ENCODE measurements at regions not wholly inside any gene's neighbourhood (a gene's known extent, or its start where the extent isn't known, plus 50 kb on each side); places are given as distances from the start of the nearest gene placed in this dataset.

DNA sequence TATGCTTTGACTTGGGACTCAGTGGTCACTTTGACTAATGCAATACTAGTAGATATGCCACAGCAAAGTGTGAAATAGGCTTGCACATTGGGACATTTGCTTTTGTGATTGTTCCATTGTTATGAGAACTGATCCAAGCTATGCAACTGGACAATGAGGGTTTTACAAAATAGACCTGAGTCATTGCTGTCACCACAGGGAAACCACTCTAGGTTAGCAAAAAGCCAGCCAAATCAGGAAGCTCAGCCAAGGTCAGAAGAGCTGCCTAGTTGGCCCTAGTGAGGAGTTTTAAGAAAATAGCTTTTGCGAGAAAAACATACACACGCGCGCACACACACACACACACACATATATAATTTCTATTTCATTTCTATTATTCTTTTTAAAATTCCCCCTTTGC is 452.4 kb upstream of the CDH7 start:
- Histone ChIP-seq H3K27me3 (replicated peaks; ENCODE audit: insufficient read depth) (no peaks in the 10 kb centered on the region), H2AFZ (no peak overlapping the region), H3F3A (ENCODE audit: insufficient read depth) (no peaks in the 10 kb centered on the region), H3K27ac (no peak overlapping the region), H3K4me3 (no peak overlapping the region), H3K36me3 (ENCODE audit: low read depth) (no peaks in the 10 kb centered on the region), H3K79me2 (ENCODE audit: insufficient read depth) (no peaks in the 10 kb centered on the region), H4K20me1 (ENCODE audit: insufficient read depth) (no peaks in the 10 kb centered on the region), H3K9me2 (ENCODE audit: insufficient read depth) (no peaks in the 10 kb centered on the region), H3K4me2 (ENCODE audit: unreplicated experiment) (no peak overlapping the region), H3K9me3 (ENCODE audit: low read depth) (no peaks in the 10 kb centered on the region), H3K4me1 (ENCODE audit: insufficient read depth) (no peaks in the 10 kb centered on the region), H3K9ac (no peak overlapping the region)
- in situ Hi-C loops (cut with MboI) = no loop called here
- DNase-seq = no peak
- no peak for TF ChIP-seq EZH2phosphoT487 (IDR thresholded peaks at IDR 0.05; ENCODE audit: insufficient read depth, low read depth)
- 84 to 85% methylated on average over 4 of the region's 4 CpGs for WGBS, 2 experiments (ENCODE audit: low coverage in 1 of 2, low lambda C conversion rate in 2 of 2, missing lambda C conversion rate in 2 of 2)

DNA sequence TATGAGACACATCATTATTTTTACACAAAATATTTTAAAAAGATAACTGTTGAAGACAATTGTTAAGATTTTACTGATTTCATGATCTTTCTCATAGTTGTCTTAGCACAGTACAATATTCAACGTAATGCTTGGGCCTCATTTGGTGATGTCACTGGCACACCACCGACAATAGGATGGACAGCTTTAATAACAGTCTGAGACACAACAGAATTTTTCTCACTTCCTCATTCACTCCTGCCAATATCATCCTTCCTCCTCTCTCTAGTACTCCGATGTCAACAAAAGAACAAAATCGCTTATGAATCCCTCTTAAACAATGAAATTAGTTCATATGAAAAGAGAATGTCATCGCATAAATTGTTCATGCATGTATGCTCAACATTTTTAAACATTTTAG is 461.9 kb upstream of the CDH7 start:
- Histone ChIP-seq H3K9ac (no peak overlapping the region), H3K79me2 (ENCODE audit: insufficient read depth) (no peaks in the 10 kb centered on the region), H4K20me1 (ENCODE audit: insufficient read depth) (no peaks in the 10 kb centered on the region), H3K9me3 (ENCODE audit: low read depth) (peaks cover 3% of the 10 kb centered on the region), H2AFZ (no peak overlapping the region), H3F3A (ENCODE audit: insufficient read depth) (no peaks in the 10 kb centered on the region), H3K36me3 (ENCODE audit: low read depth) (no peaks in the 10 kb centered on the region), H3K9me2 (ENCODE audit: insufficient read depth) (no peaks in the 10 kb centered on the region), H3K4me3 (no peak overlapping the region), H3K4me1 (ENCODE audit: insufficient read depth) (no peaks in the 10 kb centered on the region), H3K4me2 (ENCODE audit: unreplicated experiment) (no peak overlapping the region), H3K27me3 (replicated peaks; ENCODE audit: insufficient read depth) (no peaks in the 10 kb centered on the region), H3K27ac (no peak overlapping the region)
- no peak for DNase-seq
- in situ Hi-C loops (cut with MboI) = no loop called here
- TF ChIP-seq EZH2 (IDR thresholded peaks at IDR 0.05; ENCODE audit: insufficient read depth, poor library complexity, severe bottlenecking) = no peak
- TF ChIP-seq EZH2phosphoT487 (IDR thresholded peaks at IDR 0.05; ENCODE audit: insufficient read depth, low read depth) = no peak
- 35 to 36% methylated on average over 5 of the region's 5 CpGs for WGBS, 2 experiments (ENCODE audit: low coverage in 1 of 2, low lambda C conversion rate in 2 of 2, missing lambda C conversion rate in 2 of 2)

DNA sequence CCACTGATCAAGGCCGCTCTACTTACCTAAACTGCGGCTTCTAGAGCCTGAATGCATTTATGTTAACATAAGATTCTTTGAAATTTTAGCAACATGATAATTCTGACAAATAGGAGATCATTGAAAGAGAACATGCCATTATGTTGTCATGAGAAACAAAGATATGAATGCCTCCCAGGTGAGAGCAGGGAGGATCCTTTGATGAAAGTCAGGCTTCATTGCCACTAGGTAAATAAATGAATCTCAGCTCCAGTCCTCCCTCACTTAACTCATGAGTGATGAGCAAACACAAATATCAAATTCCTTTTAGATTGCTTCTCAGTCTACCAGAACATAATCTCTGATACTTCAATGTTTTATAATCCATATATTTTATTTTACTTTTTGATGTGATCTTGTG is 463.2 kb upstream of the CDH7 start:
- Histone ChIP-seq H4K20me1 (ENCODE audit: insufficient read depth) (no peaks in the 10 kb centered on the region), H3K9me3 (ENCODE audit: low read depth) (peaks cover 3% of the 10 kb centered on the region), H3K4me1 (ENCODE audit: insufficient read depth) (no peaks in the 10 kb centered on the region), H3F3A (ENCODE audit: insufficient read depth) (no peaks in the 10 kb centered on the region), H3K4me2 (ENCODE audit: unreplicated experiment) (no peak overlapping the region), H3K36me3 (ENCODE audit: low read depth) (no peaks in the 10 kb centered on the region), H3K4me3 (no peak overlapping the region), H3K27ac (no peak overlapping the region), H3K9ac (no peak overlapping the region), H3K9me2 (ENCODE audit: insufficient read depth) (no peaks in the 10 kb centered on the region), H2AFZ (no peak overlapping the region), H3K27me3 (replicated peaks; ENCODE audit: insufficient read depth) (no peaks in the 10 kb centered on the region), H3K79me2 (ENCODE audit: insufficient read depth) (no peaks in the 10 kb centered on the region)
- WGBS, 2 experiments (ENCODE audit: low coverage in 1 of 2, low lambda C conversion rate in 2 of 2, missing lambda C conversion rate in 2 of 2) = 50 to 52% methylated on average over 2 of the region's 2 CpGs
- no peak for DNase-seq
- no peak for TF ChIP-seq EZH2phosphoT487 (IDR thresholded peaks at IDR 0.05; ENCODE audit: insufficient read depth, low read depth)
- TF ChIP-seq EZH2 (IDR thresholded peaks at IDR 0.05; ENCODE audit: insufficient read depth, poor library complexity, severe bottlenecking) = no peak
- in situ Hi-C loops (cut with MboI) = no loop called here

DNA sequence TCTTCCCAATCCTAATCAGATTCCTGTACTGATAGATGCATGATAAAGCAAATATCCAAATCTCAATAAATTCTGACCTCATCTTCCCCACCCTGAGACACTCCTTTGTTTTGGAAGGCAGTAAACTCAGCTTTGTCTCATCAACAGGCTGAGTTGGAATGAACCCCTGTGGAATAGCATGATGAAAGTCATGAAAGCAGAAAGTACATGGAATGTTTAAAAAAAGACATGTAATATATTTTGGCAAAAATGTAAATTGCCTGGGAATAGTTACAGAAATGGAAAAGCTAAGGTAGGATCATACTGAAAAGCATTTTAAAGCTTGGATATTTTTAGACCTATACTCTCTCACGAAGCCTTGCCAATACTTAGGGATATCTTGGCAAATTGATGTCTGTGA is 468.7 kb upstream of the CDH7 start:
- TF ChIP-seq EZH2 (IDR thresholded peaks at IDR 0.05; ENCODE audit: insufficient read depth, poor library complexity, severe bottlenecking) = no peak
- no peak for TF ChIP-seq EZH2phosphoT487 (IDR thresholded peaks at IDR 0.05; ENCODE audit: insufficient read depth, low read depth)
- Histone ChIP-seq H3F3A (ENCODE audit: insufficient read depth) (no peaks in the 10 kb centered on the region), H3K27me3 (replicated peaks; ENCODE audit: insufficient read depth) (no peaks in the 10 kb centered on the region), H3K4me1 (ENCODE audit: insufficient read depth) (no peaks in the 10 kb centered on the region), H3K4me3 (no peak overlapping the region), H3K27ac (no peak overlapping the region), H3K9ac (no peak overlapping the region), H4K20me1 (ENCODE audit: insufficient read depth) (no peaks in the 10 kb centered on the region), H3K9me2 (ENCODE audit: insufficient read depth) (no peaks in the 10 kb centered on the region), H3K4me2 (ENCODE audit: unreplicated experiment) (no peak overlapping the region), H3K36me3 (ENCODE audit: low read depth) (no peaks in the 10 kb centered on the region), H2AFZ (no peak overlapping the region), H3K79me2 (ENCODE audit: insufficient read depth) (no peaks in the 10 kb centered on the region), H3K9me3 (ENCODE audit: low read depth) (peaks cover 3% of the 10 kb centered on the region)
- no peak for DNase-seq
- 0% methylated on average over 1 of the region's 1 CpG for WGBS, 2 experiments (ENCODE audit: low coverage in 1 of 2, low lambda C conversion rate in 2 of 2, missing lambda C conversion rate in 2 of 2)
- in situ Hi-C loops (cut with MboI) = no loop called here

DNA sequence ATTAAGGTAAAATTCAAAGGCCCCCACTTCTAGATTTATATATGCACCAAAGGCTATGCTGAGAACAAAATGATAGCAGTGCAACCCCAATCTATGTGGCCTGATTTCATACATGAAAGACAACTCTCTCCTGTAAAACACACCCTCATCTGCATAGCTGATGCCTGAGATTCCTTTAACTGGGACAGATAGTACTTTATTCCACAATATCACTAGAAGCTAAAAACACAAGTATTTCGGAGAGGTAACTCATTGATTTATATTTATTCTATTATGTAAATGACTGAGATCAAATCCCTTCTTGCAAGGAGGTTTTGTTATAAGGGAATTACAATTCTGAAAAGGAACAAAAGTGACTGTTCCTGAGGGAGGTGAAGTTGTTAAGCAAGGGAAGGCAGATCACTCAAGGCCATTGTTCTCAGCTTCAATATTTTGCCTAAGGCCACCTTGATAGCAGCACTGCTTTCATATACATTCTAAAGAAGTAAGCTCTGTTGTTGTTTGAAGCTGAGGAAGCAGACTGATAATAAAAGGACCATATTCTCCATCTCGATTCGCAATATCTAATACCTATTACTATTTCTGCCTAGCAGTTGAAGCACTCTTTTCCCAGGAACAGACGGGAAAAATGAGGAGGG is 471.0 kb upstream of the CDH7 start:
- Histone ChIP-seq H3K79me2 (ENCODE audit: insufficient read depth) (no peaks in the 10 kb centered on the region), H4K20me1 (ENCODE audit: insufficient read depth) (no peaks in the 10 kb centered on the region), H3K9ac (no peak overlapping the region), H3K4me1 (ENCODE audit: insufficient read depth) (no peaks in the 10 kb centered on the region), H3K36me3 (ENCODE audit: low read depth) (no peaks in the 10 kb centered on the region), H3K4me2 (ENCODE audit: unreplicated experiment) (no peak overlapping the region), H3K9me3 (ENCODE audit: low read depth) (peaks cover 3% of the 10 kb centered on the region), H2AFZ (no peak overlapping the region), H3F3A (ENCODE audit: insufficient read depth) (no peaks in the 10 kb centered on the region), H3K9me2 (ENCODE audit: insufficient read depth) (no peaks in the 10 kb centered on the region), H3K27ac (no peak overlapping the region), H3K27me3 (replicated peaks; ENCODE audit: insufficient read depth) (no peaks in the 10 kb centered on the region), H3K4me3 (no peak overlapping the region)
- TF ChIP-seq EZH2phosphoT487 (IDR thresholded peaks at IDR 0.05; ENCODE audit: insufficient read depth, low read depth) = no peak
- no peak for TF ChIP-seq EZH2 (IDR thresholded peaks at IDR 0.05; ENCODE audit: insufficient read depth, poor library complexity, severe bottlenecking)
- 16 to 19% methylated on average over 4 of the region's 4 CpGs for WGBS, 2 experiments (ENCODE audit: low coverage in 1 of 2, low lambda C conversion rate in 2 of 2, missing lambda C conversion rate in 2 of 2)
- in situ Hi-C loops (cut with MboI) = no loop called here
- no peak for DNase-seq

Data from GM23248 (cell line).